Stomach (tissue), 4 donors: ENCODE measurements at regions not wholly inside any gene's neighbourhood (a gene's known extent, or its start where the extent isn't known, plus 50 kb on each side); places are given as distances from the start of the nearest gene placed in this dataset.

Source experiments
- EP300 ChIP-seq: sonication (generic); formaldehyde crosslinking; IDR thresholded peaks from one replicate; pipeline ENCODE4 v1.6.1; 2017; ENCODE audit warnings: antibody characterized with exemption
- POLR2A ChIP-seq, 4 donors: fragments of 450-650 bp; IDR thresholded peaks; one replicate each; pipeline ENCODE4 v1.6.1; 2016; ENCODE audit warnings: antibody characterized with exemption in 4 of 4, control low read depth in 2 of 4, mild to moderate bottlenecking in 1 of 4, moderate library complexity in 1 of 4
- POLR2AphosphoS5 ChIP-seq, 3 donors: sonication (generic); formaldehyde crosslinking; IDR thresholded peaks; one replicate each; pipeline ENCODE4 v1.6.1; 2016; ENCODE audit warnings: antibody characterized with exemption in 3 of 3
- TF ChIP-seq, protein P1 (sequence below), 7 experiments: fragments of 450-650 bp in 4 of 7; fragments of 200-600 bp in 3 of 7; sonication (generic) in 3 of 7; IDR thresholded peaks; one replicate each; pipeline ENCODE4 v1.5.1; 2016 to 2019; ENCODE audit warnings: antibody characterized with exemption in 7 of 7, control low read depth in 2 of 7, mild to moderate bottlenecking in 1 of 7

DNA sequence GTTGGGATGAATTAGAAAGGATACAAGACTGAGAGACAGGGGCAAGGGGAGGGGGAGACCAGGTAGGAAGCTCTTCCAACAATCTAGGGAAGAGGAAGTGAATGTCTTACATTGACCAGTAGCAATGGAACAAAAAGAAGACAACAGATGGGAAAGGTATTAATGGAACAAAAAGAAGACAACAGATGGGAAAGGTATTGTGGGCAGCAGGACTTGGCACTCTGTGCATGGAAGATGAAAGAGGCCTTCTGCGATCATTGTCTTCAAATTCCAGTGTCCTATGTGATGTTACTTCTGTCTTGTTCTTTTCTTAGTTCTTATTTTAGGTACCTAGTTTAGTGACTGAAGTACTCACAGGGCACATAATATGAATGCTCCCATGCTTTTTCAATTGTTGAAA is 161.8 kb downstream of the PALM2AKAP2 start:
- TF ChIP-seq EP300, result no peak
- TF ChIP-seq, protein P1, sequence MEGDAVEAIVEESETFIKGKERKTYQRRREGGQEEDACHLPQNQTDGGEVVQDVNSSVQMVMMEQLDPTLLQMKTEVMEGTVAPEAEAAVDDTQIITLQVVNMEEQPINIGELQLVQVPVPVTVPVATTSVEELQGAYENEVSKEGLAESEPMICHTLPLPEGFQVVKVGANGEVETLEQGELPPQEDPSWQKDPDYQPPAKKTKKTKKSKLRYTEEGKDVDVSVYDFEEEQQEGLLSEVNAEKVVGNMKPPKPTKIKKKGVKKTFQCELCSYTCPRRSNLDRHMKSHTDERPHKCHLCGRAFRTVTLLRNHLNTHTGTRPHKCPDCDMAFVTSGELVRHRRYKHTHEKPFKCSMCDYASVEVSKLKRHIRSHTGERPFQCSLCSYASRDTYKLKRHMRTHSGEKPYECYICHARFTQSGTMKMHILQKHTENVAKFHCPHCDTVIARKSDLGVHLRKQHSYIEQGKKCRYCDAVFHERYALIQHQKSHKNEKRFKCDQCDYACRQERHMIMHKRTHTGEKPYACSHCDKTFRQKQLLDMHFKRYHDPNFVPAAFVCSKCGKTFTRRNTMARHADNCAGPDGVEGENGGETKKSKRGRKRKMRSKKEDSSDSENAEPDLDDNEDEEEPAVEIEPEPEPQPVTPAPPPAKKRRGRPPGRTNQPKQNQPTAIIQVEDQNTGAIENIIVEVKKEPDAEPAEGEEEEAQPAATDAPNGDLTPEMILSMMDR (IDR thresholded peaks at IDR 0.05), result no peak
- no peak for TF ChIP-seq POLR2A (IDR thresholded peaks at IDR 0.05)
- no peak for TF ChIP-seq POLR2AphosphoS5 (IDR thresholded peaks at IDR 0.05)
